ENCODE measurements at regions not wholly inside any gene's neighbourhood (a gene's known extent, or its start where the extent isn't known, plus 50 kb on each side); places are given as distances from the start of the nearest gene placed in this dataset.
"Not testable (repeated sequence)": the region's sequence is repeated elsewhere in the genome, so short reads cannot be mapped to it uniquely, and the experiment has no call there.

- no peak for DNase-seq (ENCODE audit: low spot score in 2 of 2, unreplicated experiment in 2 of 2)
- H3K27ac Mint-ChIP-seq: no peak overlapping the region
Measured at GRCh38 chr5:110872200-110872599, 133.4 kb downstream of the SLC25A46 start.

GRCh38 chr5:110872963-110873362, 134.2 kb downstream of the SLC25A46 start:
- Mint-ChIP-seq H3K4me3 (no peak overlapping the region), H3K4me1 (no peaks in the 10 kb centered on the region), H3K36me3 (no peaks in the 10 kb centered on the region), H3K27me3 (ENCODE audit: low read depth) (peaks cover 6% of the 10 kb centered on the region), H3K27ac (no peak overlapping the region), H3K9me3 (peaks cover 4% of the 10 kb centered on the region)
- no peak for DNase-seq (ENCODE audit: low spot score in 2 of 2, unreplicated experiment in 2 of 2)
- no peak for TF ChIP-seq CTCF (IDR thresholded peaks at IDR 0.05; ENCODE audit: unreplicated experiment)

More at GRCh38 chr5:110872200-110872599, 133.4 kb downstream of the SLC25A46 start:
- H3K27me3 Mint-ChIP-seq (ENCODE audit: low read depth): peaks cover 6% of the 10 kb centered on the region
- no peaks in the 10 kb centered on the region for H3K36me3 Mint-ChIP-seq
- H3K9me3 Mint-ChIP-seq: peaks cover 1% of the 10 kb centered on the region
- no peak for TF ChIP-seq CTCF (IDR thresholded peaks at IDR 0.05; ENCODE audit: unreplicated experiment)
- no peak overlapping the region for H3K4me3 Mint-ChIP-seq
- H3K4me1 Mint-ChIP-seq: no peaks in the 10 kb centered on the region

DNA sequence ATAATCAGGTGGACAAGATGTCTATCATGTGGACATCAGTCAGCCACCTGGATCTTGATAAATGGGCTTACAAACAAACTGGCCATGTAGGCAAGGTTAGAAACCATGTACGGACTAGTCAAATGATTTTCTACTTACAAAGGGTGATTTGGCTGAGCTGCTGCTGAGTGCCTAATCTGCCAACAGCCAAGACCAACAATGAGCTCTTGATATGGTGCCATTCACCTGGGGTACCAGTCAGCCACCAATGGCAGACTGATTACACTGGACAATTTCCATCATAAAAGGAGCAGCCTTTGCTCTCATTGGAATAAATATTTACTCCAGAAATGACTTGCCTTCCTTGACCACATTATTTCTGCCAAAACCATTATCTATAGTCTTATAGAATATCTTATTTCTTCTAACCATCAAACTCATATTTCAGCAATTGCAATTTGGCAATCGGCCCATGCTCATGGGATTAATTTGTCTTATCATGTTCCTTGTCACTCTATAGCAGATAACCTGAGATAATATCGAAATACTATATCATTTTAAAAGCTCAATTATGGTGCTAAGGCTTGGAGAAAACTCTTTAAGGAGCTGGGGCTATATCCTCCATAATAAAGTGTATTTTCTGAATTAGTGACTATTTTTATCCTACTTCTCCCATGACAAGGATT, 135.1 kb downstream of the SLC25A46 start:
- Mint-ChIP-seq H3K9me3 (peaks cover 4% of the 10 kb centered on the region), H3K27me3 (ENCODE audit: low read depth) (peaks cover 3% of the 10 kb centered on the region), H3K36me3 (no peaks in the 10 kb centered on the region), H3K4me3 (no peak overlapping the region), H3K4me1 (no peaks in the 10 kb centered on the region), H3K27ac (no peak overlapping the region)
- DNase-seq (ENCODE audit: low spot score in 2 of 2, unreplicated experiment in 2 of 2): no peak
- TF ChIP-seq CTCF (IDR thresholded peaks at IDR 0.05; ENCODE audit: unreplicated experiment): no peak

- not testable (repeated sequence) for H3K36me3 Mint-ChIP-seq; H3K27me3 Mint-ChIP-seq (ENCODE audit: low read depth); H3K4me1 Mint-ChIP-seq; H3K4me3 Mint-ChIP-seq; H3K9me3 Mint-ChIP-seq; DNase-seq (ENCODE audit: low spot score in 2 of 2, unreplicated experiment in 2 of 2); H3K27ac Mint-ChIP-seq
Measured at GRCh38 chr5:110875115-110875514, 136.3 kb downstream of the SLC25A46 start.

DNA sequence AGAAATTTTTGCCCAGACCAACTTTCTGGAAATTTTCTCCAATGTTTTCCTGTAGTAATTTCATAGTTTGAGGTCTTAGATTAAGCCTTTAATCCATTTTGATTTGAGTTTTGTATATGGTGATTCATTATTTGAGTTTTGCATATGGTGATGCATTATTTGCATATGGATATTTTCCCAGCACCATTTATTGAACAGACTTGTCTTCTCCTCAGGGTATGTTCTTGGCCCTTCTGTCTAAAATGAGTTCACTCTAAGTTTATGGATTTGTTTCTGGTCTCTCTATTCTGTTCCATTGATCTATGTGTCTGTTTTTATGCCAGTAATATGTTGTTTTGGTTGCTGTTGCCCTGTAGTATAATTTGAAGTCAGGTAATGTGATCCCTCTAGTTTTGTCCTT, 139.3 kb downstream of the SLC25A46 start:
- H3K27me3 Mint-ChIP-seq (ENCODE audit: low read depth): peaks cover 2% of the 10 kb centered on the region
- H3K4me3 Mint-ChIP-seq: no peak overlapping the region
- no peak for TF ChIP-seq CTCF (IDR thresholded peaks at IDR 0.05; ENCODE audit: unreplicated experiment)
- no peak overlapping the region for H3K27ac Mint-ChIP-seq
- DNase-seq (ENCODE audit: low spot score in 2 of 2, unreplicated experiment in 2 of 2): no peak
- H3K4me1 Mint-ChIP-seq: no peaks in the 10 kb centered on the region
- H3K36me3 Mint-ChIP-seq: no peaks in the 10 kb centered on the region
- peaks cover 13% of the 10 kb centered on the region for H3K9me3 Mint-ChIP-seq

GRCh38 chr5:110879675-110880074, 140.9 kb downstream of the SLC25A46 start:
- Mint-ChIP-seq H3K27me3 (ENCODE audit: low read depth) (peaks cover 2% of the 10 kb centered on the region), H3K9me3 (peaks cover 20% of the 10 kb centered on the region), H3K4me3 (no peak overlapping the region), H3K36me3 (no peaks in the 10 kb centered on the region), H3K4me1 (no peaks in the 10 kb centered on the region), H3K27ac (no peak overlapping the region)
- no peak for TF ChIP-seq CTCF (IDR thresholded peaks at IDR 0.05; ENCODE audit: unreplicated experiment)
- DNase-seq (ENCODE audit: low spot score in 2 of 2, unreplicated experiment in 2 of 2): no peak

Measured in mesothelial cell of epicardium (in vitro differentiated cells).